GM19438 (cell line): ENCODE measurements at regions not wholly inside any gene's neighbourhood (a gene's known extent, or its start where the extent isn't known, plus 50 kb on each side); places are given as distances from the start of the nearest gene placed in this dataset.

Experiments used
- ATAC-seq: cut with Tn5 transposase; IDR thresholded peaks from one replicate; pipeline ENCODE4 v1.9.1; 2021; ENCODE audit warnings: low read depth; ENCODE audit not compliant: unreplicated experiment

- no peak for ATAC-seq
Observed at GRCh38 chr11:70747285-70747684, 349.0 kb downstream of the CTTN start.

- ATAC-seq: no peak
Observed at GRCh38 chr11:70747921-70748320, 349.6 kb downstream of the CTTN start.

- ATAC-seq: no peak
Observed at GRCh38 chr11:70751142-70751734, 352.9 kb downstream of the CTTN start.

- no peak for ATAC-seq
Observed at GRCh38 chr11:70755410-70756158, 357.3 kb downstream of the CTTN start.

- no peak for ATAC-seq
Observed at GRCh38 chr11:70756341-70756740, 358.0 kb downstream of the CTTN start.

GRCh38 chr11:70756756-70757155, 358.4 kb downstream of the CTTN start:
- ATAC-seq: no peak

GRCh38 chr11:70757241-70757640, 358.9 kb downstream of the CTTN start:
- no peak for ATAC-seq

- no peak for ATAC-seq
Observed at GRCh38 chr11:70758206-70758605, 359.9 kb downstream of the CTTN start.

GRCh38 chr11:70759846-70760245, 361.5 kb downstream of the CTTN start:
- ATAC-seq: no peak

- ATAC-seq: no peak
Observed at GRCh38 chr11:70760416-70761020, 362.2 kb downstream of the CTTN start.

GRCh38 chr11:70761094-70761907, 363.0 kb downstream of the CTTN start:
- ATAC-seq: no peak

- no peak for ATAC-seq
Observed at GRCh38 chr11:70761908-70762337, 363.6 kb downstream of the CTTN start.

- no peak for ATAC-seq
Observed at GRCh38 chr11:70762810-70763209, 364.5 kb downstream of the CTTN start.

GRCh38 chr11:70763606-70764005, 365.3 kb downstream of the CTTN start:
- no peak for ATAC-seq

- no peak for ATAC-seq
Observed at GRCh38 chr11:70764356-70764905, 366.1 kb downstream of the CTTN start.

- ATAC-seq: no peak
Observed at GRCh38 chr11:70766901-70767300, 368.6 kb downstream of the CTTN start.

GRCh38 chr11:70768346-70769095, 370.2 kb downstream of the CTTN start:
- no peak for ATAC-seq

GRCh38 chr11:70769106-70769505, 370.8 kb downstream of the CTTN start:
- no peak for ATAC-seq

- no peak for ATAC-seq
Observed at GRCh38 chr11:70769521-70769920, 371.2 kb downstream of the CTTN start.
